T-helper 17 cell (primary cell): ENCODE measurements at regions not wholly inside any gene's neighbourhood (a gene's known extent, or its start where the extent isn't known, plus 50 kb on each side); places are given as distances from the start of the nearest gene placed in this dataset.
"Not testable (repeated sequence)": the region's sequence is repeated elsewhere in the genome, so short reads cannot be mapped to it uniquely, and the experiment has no call there.

Experiments
- ATAC-seq: fragments of 150-1000 bp; cut with Tn5 transposase; 2 replicates; pipeline ENCODE4 v1.10.0; 2021; ENCODE audit warnings: mild to moderate bottlenecking, moderate library complexity
- DNase-seq, 3 donors: peaks; one replicate each; pipeline versions ENCODE4 v3.0.0 to v3.0.0-alpha.2; 2020 to 2021
- H3K9me3 ChIP-seq: one replicate; pipeline ENCODE4 v1.7.0; 2013; ENCODE audit warnings: low read length, mild to moderate bottlenecking; ENCODE audit not compliant: control insufficient read depth, poor library complexity, severe bottlenecking
- H3K27ac Mint-ChIP-seq: one replicate; pipeline ENCODE4 v1.8.0; 2022; ENCODE audit warnings: mild to moderate bottlenecking, moderate library complexity, mixed read lengths
- H3K27me3 Mint-ChIP-seq: one replicate; pipeline ENCODE4 v1.8.0; 2022; ENCODE audit warnings: mixed read lengths
- H3K36me3 Mint-ChIP-seq: one replicate; pipeline ENCODE4 v1.8.0; 2022; ENCODE audit warnings: low read depth, mixed read lengths
- H3K4me1 Mint-ChIP-seq: one replicate; pipeline ENCODE4 v1.8.0; 2022; ENCODE audit warnings: mild to moderate bottlenecking, mixed read lengths
- H3K4me3 Mint-ChIP-seq: one replicate; pipeline ENCODE4 v1.8.0; 2022; ENCODE audit warnings: mild to moderate bottlenecking, moderate library complexity, mixed read lengths

DNA sequence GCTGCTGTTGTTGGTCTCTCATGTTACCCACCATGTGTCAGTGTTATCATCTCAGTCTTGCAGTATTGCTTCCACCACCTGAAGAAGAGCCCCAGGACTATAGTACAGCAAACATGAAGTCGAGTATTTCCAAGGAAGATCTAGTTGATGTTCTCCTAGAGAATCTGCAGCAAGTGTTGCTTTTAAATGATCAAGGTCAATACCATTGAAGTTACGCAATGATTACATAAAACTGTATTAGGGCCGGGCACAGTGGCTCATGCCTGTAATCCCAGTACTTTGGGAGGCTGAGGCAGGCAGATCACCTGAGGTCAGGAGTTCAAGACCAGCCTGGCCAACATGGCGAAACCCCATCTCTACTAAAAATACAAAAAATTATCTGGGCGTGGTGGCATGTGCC, 173.9 kb downstream of the TJP1 start:
- not testable (repeated sequence) for H3K9me3 ChIP-seq, ATAC-seq, H3K36me3 Mint-ChIP-seq, H3K27me3 Mint-ChIP-seq, H3K27ac Mint-ChIP-seq, H3K4me3 Mint-ChIP-seq, DNase-seq, H3K4me1 Mint-ChIP-seq

DNA sequence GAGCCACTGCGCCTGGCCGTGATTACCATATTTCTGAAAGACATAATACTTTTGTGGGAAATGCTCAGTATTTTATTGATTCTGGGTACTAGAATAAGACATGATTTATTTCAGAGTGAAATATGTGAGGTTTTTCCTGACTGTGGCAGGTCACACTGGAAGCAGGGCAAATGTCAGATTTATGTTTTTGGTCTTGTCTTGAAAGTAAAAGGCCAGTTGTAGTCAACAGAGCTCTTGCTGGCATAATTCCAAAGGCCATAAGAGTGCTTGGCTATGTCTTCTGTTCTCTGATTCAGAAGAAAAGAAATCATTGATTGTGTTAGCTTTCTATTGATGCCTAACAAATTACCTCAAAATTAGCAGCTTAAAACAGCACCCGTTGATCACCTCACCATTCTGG, 176.4 kb downstream of the TJP1 start:
- H3K27me3 Mint-ChIP-seq, result no peaks in the 10 kb centered on the region
- H3K4me3 Mint-ChIP-seq, result no peak overlapping the region
- no peaks in the 10 kb centered on the region for H3K36me3 Mint-ChIP-seq
- no peaks in the 10 kb centered on the region for H3K9me3 ChIP-seq
- ATAC-seq (no peak), DNase-seq (no peak)
- no peak overlapping the region for H3K27ac Mint-ChIP-seq
- no peaks in the 10 kb centered on the region for H3K4me1 Mint-ChIP-seq

DNA sequence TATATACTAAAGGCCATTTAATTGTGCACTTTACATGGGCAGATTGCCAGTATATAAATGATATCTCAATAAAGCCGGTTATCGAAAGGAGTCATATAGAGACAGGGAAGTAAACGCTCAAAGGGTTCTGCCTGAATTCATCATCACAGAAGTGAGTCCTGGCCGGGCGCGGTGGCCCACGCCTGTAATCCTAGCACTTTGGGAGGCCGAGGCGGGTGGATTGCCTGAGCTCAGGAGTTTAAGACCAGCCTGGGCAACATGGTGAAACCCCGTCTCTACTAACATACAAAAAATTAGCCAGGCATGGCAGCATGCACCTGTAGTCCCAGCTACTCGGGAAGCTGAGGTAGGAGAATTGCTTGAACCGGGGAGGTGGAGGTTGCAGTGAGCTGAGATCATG, 177.9 kb downstream of the TJP1 start:
- not testable (repeated sequence) for H3K36me3 Mint-ChIP-seq, H3K4me1 Mint-ChIP-seq, ATAC-seq

DNA sequence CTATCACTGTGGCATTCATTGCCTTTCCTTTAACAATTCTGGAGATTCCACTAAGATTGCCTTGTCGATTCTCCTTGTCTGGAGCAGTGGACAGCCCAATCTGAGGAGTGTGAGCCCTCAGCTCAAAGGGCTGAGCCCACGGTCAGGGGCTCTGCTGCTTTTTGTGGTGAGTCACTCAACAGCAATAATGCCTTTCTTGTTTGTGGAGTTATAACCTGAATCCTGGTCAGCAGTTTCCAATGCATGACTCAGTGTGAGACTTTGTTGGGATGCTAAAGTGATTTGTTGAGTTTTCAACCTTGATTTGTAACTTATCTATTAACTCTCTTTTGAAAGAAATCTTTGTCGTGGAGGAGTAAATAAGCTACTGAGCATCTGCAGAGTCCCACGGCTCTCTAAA, 183.5 kb downstream of the TJP1 start:
- H3K4me3 Mint-ChIP-seq, result no peak overlapping the region
- peaks cover 18% of the 10 kb centered on the region for H3K27me3 Mint-ChIP-seq
- H3K4me1 Mint-ChIP-seq, result no peaks in the 10 kb centered on the region
- no peak for DNase-seq
- H3K36me3 Mint-ChIP-seq, result no peaks in the 10 kb centered on the region
- ATAC-seq, result no peak
- H3K9me3 ChIP-seq, result no peaks in the 10 kb centered on the region
- no peak overlapping the region for H3K27ac Mint-ChIP-seq

More for the DNA sequence above, 177.9 kb downstream of the TJP1 start:
- DNase-seq, H3K4me3 Mint-ChIP-seq, H3K27me3 Mint-ChIP-seq, H3K9me3 ChIP-seq, H3K27ac Mint-ChIP-seq: not testable (repeated sequence)

DNA sequence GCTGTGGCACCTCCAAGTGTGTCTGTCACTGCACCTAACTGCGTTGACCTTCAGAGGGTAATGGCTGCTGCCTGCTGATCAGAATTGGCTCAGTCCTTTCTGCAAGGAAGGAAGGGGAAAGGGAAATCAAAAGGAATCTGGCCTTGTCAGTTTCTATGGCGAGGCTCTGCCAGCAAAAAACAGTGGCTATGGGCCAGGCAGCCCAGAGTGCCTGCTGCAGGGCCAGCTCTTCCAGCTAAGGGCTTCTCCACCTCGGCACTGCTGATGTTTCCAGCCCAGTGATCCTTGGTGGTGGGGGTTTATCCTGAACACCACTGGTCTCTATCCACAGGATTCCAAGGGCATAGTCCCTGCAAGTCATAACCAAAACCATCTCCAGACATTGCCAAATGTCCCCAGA, 184.3 kb downstream of the TJP1 start:
- no peaks in the 10 kb centered on the region for H3K9me3 ChIP-seq
- DNase-seq (no peak), ATAC-seq (no peak)
- H3K27ac Mint-ChIP-seq, result no peak overlapping the region
- no peaks in the 10 kb centered on the region for H3K4me1 Mint-ChIP-seq
- H3K36me3 Mint-ChIP-seq, result no peaks in the 10 kb centered on the region
- H3K4me3 Mint-ChIP-seq, result no peak overlapping the region
- H3K27me3 Mint-ChIP-seq, result peaks cover 18% of the 10 kb centered on the region

DNA sequence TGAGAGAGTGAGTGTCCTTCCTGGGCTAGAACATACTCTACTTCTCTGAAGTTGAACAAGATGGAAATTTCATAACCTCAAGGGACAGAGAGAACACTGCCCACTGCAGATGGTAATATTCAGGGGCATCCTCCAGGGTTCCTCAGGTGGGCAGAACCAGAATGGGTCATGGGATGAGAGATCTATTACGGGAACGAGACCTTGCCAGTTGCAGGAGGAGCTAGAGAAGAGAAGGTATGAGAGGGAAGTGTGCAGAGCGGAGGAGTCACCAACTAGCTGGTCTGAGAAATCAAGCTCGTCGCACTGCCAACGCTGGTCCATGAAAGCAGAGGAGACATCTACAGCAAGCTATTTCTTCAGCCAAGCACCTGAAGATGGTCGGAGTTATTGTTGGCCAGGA, 184.7 kb downstream of the TJP1 start:
- DNase-seq, result no peak
- Mint-ChIP-seq H3K4me3 (no peak overlapping the region), H3K27ac (no peak overlapping the region), H3K36me3 (no peaks in the 10 kb centered on the region), H3K4me1 (no peaks in the 10 kb centered on the region), H3K27me3 (peaks cover 18% of the 10 kb centered on the region)
- no peaks in the 10 kb centered on the region for H3K9me3 ChIP-seq
- no peak for ATAC-seq

DNA sequence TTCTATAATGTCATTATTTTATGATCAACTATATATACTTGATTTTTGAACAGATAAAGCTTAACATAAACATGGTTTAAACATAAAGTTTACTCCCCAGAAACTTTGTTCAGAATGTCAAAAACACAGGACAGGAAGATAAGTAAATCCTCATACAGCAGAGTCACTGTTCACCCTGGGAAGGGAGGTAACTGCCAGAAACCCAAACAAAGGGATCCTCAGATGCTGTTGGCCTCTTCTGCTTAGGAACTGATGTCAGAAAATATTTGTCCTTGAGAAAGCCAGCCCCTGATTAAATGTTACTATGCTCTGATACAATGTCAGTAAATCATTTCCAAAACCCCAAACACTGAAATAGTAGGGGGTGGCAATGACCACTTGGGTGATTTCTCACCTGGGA, 185.3 kb downstream of the TJP1 start:
- no peak for ATAC-seq
- no peaks in the 10 kb centered on the region for H3K9me3 ChIP-seq
- H3K27me3 Mint-ChIP-seq, result peaks cover 20% of the 10 kb centered on the region
- H3K36me3 Mint-ChIP-seq, result no peaks in the 10 kb centered on the region
- no peak overlapping the region for H3K27ac Mint-ChIP-seq
- no peak overlapping the region for H3K4me3 Mint-ChIP-seq
- no peak for DNase-seq
- no peaks in the 10 kb centered on the region for H3K4me1 Mint-ChIP-seq

DNA sequence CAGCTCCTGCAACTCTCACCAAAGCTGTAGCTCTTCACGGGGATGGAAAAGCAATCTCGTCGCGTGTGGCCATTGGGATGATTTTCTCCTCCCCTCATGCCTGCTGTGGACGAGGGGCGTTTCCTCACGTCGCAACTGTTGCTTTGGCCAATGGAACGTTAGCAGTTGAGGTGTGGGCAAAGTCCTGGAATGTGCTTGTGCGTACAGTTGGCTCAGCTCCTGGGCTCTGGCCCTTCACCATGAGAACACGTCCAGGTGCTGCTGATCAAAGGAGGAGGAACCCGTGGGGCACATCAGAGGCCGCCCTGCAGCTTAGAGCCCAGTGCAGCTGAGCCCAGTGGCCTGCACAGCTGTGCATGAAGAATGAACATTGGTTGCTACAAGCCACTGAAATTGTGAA, 186.1 kb downstream of the TJP1 start:
- no peak for ATAC-seq
- no peaks in the 10 kb centered on the region for H3K36me3 Mint-ChIP-seq

DNA sequence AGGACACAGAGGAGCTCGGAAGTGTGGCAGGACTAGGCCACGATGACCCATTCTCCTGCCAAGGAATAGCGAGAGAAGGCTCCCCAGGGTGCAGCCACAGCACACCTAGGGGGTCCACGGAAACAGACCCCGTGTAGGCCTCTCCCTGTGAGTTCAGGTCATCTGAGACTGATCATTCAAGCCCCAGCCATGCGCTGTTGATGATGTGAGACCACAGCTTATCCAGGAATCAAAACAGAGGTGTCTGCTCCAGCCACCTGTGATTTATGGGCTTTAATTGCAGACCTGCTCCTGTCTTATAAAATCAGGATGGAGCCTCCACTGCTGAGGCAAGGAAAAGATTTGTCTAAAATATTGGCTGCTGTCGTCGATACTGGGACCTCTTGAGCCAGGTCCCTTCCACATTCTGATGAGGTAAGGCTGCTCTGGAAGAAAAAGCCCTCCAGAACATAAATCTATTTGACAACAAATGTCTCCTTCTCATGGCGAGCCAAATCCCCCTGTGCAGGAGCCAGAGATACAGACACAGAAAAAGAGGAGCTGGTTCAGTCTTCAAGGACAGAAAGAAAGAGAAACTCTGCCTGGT, 186.7 kb downstream of the TJP1 start:
- no peaks in the 10 kb centered on the region for H3K9me3 ChIP-seq
- DNase-seq, result no peak
- H3K36me3 Mint-ChIP-seq, result no peaks in the 10 kb centered on the region
- no peak overlapping the region for H3K27ac Mint-ChIP-seq
- no peaks in the 10 kb centered on the region for H3K4me1 Mint-ChIP-seq
- H3K27me3 Mint-ChIP-seq, result peaks cover 23% of the 10 kb centered on the region
- H3K4me3 Mint-ChIP-seq, result no peak overlapping the region
- no peak for ATAC-seq

More for the DNA sequence above, 186.1 kb downstream of the TJP1 start:
- no peaks in the 10 kb centered on the region for H3K9me3 ChIP-seq
- no peak for DNase-seq
- H3K4me3 Mint-ChIP-seq, result no peak overlapping the region
- peaks cover 23% of the 10 kb centered on the region for H3K27me3 Mint-ChIP-seq
- H3K27ac Mint-ChIP-seq, result no peak overlapping the region
- no peaks in the 10 kb centered on the region for H3K4me1 Mint-ChIP-seq

DNA sequence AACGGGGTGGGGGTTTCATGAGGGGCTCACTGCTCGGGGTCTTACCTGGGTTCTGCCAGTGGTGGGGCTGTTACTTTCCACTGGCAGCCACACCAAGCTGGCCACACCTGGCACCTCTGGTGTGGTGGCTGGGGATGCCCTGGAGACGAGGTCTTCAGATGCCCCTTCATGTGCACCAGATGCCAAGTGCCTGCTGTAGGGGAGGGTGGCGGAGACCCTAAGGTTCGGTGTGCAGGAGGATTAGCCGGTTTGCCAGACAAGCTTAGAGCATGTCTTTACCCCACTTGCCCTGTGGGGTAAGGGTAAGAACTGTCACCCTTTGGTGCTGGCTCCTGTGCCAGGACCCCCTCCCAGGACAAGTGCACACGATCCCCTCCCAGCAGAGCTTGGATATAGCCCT, 188.3 kb downstream of the TJP1 start:
- peaks cover 18% of the 10 kb centered on the region for H3K27me3 Mint-ChIP-seq
- H3K36me3 Mint-ChIP-seq, result no peaks in the 10 kb centered on the region
- ATAC-seq, result no peak
- H3K9me3 ChIP-seq, result no peaks in the 10 kb centered on the region
- H3K4me3 Mint-ChIP-seq, result no peak overlapping the region
- DNase-seq, result no peak
- H3K4me1 Mint-ChIP-seq, result no peaks in the 10 kb centered on the region
- no peak overlapping the region for H3K27ac Mint-ChIP-seq

DNA sequence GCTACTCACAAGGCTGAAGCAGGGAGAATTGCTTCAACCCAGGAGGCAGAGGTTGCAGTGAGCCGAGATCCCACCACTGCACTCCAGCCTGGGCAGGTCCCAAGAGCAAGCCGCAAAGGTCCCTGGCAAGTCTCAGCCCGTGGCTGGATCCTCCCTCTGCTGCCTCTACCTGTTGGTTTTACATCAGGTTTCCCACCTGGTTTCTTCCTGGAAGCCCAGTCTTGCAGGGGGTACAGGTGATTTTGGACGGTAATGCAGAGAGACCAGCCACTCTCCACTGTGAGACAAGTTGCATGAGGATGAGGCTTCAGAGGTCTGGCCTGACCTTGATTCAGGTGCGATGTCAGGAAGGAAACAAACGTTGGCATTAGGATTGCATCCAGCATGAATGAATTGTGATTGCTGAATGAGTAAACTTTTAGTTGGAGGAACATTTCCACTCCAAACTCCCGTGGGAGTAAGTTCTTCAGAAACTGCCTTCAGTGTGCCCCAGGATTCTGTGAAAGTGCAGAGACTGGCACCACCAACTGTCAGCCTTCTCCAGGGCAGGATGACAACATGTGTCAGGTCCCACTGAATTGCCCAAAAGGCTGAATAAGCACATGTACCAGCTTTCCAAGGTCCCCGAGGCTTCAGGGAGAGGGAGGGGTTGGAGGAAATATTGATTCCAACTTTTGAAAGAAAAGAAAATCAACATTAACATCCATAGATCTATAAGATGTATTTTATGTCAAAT, 189.4 kb downstream of the TJP1 start:
- H3K9me3 ChIP-seq, result no peaks in the 10 kb centered on the region
- Mint-ChIP-seq H3K36me3 (no peaks in the 10 kb centered on the region), H3K4me3 (no peak overlapping the region), H3K4me1 (no peaks in the 10 kb centered on the region), H3K27ac (no peak overlapping the region), H3K27me3 (peaks cover 17% of the 10 kb centered on the region)
- no peak for DNase-seq
- no peak for ATAC-seq

DNA sequence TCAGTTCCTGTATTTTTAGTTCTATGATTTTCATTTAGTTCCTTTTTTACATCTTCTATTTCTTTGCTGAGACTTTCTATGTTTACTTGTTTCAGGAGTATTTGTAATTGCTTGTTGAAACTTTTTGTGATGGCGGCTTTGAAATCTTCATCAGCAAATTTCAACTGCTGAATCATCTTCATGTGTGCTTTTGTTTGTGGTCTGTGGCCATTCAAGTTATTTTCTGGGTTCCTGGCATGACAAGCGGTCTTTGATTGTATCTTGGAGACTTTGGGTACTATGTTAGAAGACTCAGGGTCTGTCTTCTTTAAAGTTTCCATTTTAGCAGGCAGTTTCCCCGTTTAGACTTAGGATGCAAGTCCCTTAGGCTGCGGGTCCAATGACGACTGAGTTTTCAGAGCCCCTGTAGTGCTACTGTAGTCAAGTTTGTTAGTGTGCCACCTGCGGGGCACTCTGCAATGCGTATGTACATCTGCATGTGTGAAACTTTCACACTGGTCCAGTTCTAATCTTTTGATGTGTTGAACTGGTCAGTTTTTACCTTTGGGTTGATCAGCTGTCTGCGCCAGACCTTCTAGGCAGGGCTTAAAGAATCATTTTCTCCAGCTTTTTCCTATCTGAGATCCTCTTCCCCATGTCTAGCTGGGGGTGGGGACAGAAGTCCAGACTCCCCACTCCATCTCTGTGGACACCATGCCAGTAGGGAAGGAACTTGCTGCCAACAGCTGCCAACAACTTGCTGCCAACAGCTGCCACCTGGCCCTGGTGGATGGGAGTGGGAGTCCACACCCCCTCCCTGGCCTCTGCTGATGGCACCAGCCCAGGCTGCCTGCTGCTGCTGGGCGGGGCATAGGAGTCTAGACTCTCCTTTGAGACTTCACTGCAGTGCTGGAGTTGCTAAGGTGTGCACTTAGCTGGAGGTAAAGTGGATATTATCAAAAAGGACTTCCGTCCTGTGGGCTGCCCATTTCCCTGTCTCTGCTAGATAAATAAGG, 190.9 kb downstream of the TJP1 start:
- H3K27me3 Mint-ChIP-seq, result peaks cover 9% of the 10 kb centered on the region
- H3K36me3 Mint-ChIP-seq, result no peaks in the 10 kb centered on the region
- no peak for DNase-seq
- H3K4me3 Mint-ChIP-seq, result no peak overlapping the region
- H3K4me1 Mint-ChIP-seq, result no peaks in the 10 kb centered on the region
- no peak for ATAC-seq
- no peak overlapping the region for H3K27ac Mint-ChIP-seq
- no peaks in the 10 kb centered on the region for H3K9me3 ChIP-seq

DNA sequence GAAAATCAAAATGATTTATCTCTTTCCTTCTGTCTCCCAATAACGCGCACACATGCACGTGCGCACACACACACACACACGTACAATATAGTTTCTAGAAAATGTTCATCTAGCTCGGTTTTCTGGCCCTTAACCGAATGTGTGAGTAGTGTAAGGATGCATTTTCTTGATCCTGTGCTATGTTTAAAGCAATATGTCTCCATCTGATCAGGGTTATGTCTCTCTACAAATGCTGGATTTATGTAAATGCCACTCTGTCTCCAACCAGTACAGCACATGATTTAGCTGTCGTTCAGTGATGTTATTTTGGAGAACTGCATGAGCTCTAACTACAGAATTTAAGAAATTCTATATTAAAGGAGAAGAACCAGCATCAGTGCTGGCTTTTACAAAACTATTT, 198.0 kb downstream of the TJP1 start:
- Mint-ChIP-seq H3K4me3 (no peak overlapping the region), H3K36me3 (no peaks in the 10 kb centered on the region), H3K27ac (no peak overlapping the region), H3K27me3 (peaks cover 7% of the 10 kb centered on the region), H3K4me1 (no peaks in the 10 kb centered on the region)
- H3K9me3 ChIP-seq, result no peaks in the 10 kb centered on the region
- no peak for ATAC-seq
- DNase-seq, result no peak
